Smooth muscle cell (in vitro differentiated cells): ENCODE measurements at regions not wholly inside any gene's neighbourhood (a gene's known extent, or its start where the extent isn't known, plus 50 kb on each side); places are given as distances from the start of the nearest gene placed in this dataset.

Experiments used
- DNase-seq: peaks from one replicate; lab custom pipeline; 2025; ENCODE audit not compliant: unreplicated experiment; lab: John Stamatoyannopoulos, UW
- H2AFZ ChIP-seq: fragments of 200-600 bp; sonication (generic); 2 replicates; pipeline ENCODE4 v1.6.0; 2016; ENCODE audit warnings: antibody characterized with exemption, low read depth, mild to moderate bottlenecking
- H3F3A ChIP-seq: fragments of 200-600 bp; sonication (generic); 2 replicates; pipeline ENCODE4 v1.6.0; 2017; ENCODE audit warnings: antibody characterized with exemption, low read depth
- H3K27ac ChIP-seq: fragments of 200-600 bp; sonication (generic); 2 replicates; pipeline ENCODE4 v1.5.1; 2016; ENCODE audit warnings: low read depth, mild to moderate bottlenecking
- H3K27me3 ChIP-seq: fragments of 200-600 bp; sonication (generic); 2 replicates; pipeline ENCODE4 v1.6.1; 2016; ENCODE audit warnings: low read depth, mild to moderate bottlenecking
- H3K36me3 ChIP-seq: fragments of 200-600 bp; sonication (generic); 2 replicates; pipeline ENCODE4 v1.5.1; 2016; ENCODE audit warnings: low read depth
- H3K4me1 ChIP-seq: fragments of 200-600 bp; sonication (generic); 2 replicates; pipeline ENCODE4 v1.5.1; 2016; ENCODE audit warnings: low read depth
- H3K4me2 ChIP-seq: fragments of 200-600 bp; sonication (generic); 2 replicates; pipeline ENCODE4 v1.6.0; 2016; ENCODE audit warnings: mild to moderate bottlenecking
- H3K4me3 ChIP-seq: fragments of 200-600 bp; sonication (generic); 2 replicates; pipeline ENCODE4 v1.5.1; 2016; ENCODE audit warnings: mild to moderate bottlenecking
- H3K79me2 ChIP-seq: fragments of 200-600 bp; sonication (generic); 2 replicates; pipeline ENCODE4 v1.6.0; 2016; ENCODE audit warnings: low read depth, mild to moderate bottlenecking
- H3K9ac ChIP-seq: fragments of 200-600 bp; sonication (generic); 2 replicates; pipeline ENCODE4 v1.6.0; 2016; ENCODE audit warnings: low read depth
- H3K9me3 ChIP-seq: fragments of 200-600 bp; sonication (generic); replicated peaks from 2 replicates; pipeline ENCODE4 v1.5.1; 2016; ENCODE audit warnings: low read depth
- H4K20me1 ChIP-seq: fragments of 200-600 bp; sonication (generic); 2 replicates; pipeline ENCODE4 v1.6.0; 2016; ENCODE audit warnings: low read depth
- CTCF ChIP-seq: fragments of 200-600 bp; sonication (generic); IDR thresholded peaks from 2 replicates; pipeline ENCODE4 v1.5.1; 2017; ENCODE audit warnings: borderline replicate concordance, mild to moderate bottlenecking, antibody characterized with exemption; ENCODE audit not compliant: insufficient read depth, poor library complexity, severe bottlenecking
- WGBS: methylation state at CpG from one replicate; pipeline ENCODE4 v1.1.7; 2016; ENCODE audit warnings: low lambda C conversion rate; 5-methylcytosine and 5-hydroxymethylcytosine counted together

- Histone ChIP-seq H3K4me2 (no peak overlapping the region), H3K4me1 (no peaks in the 10 kb centered on the region), H3K4me3 (no peak overlapping the region), H4K20me1 (no peaks in the 10 kb centered on the region), H3K9ac (peak overlapping the region; percentile 24), H3K79me2 (no peaks in the 10 kb centered on the region), H3K9me3 (no peaks in the 10 kb centered on the region), H3F3A (no peaks in the 10 kb centered on the region), H3K27ac (peak overlapping the region; percentile 76), H2AFZ (no peak overlapping the region), H3K27me3 (no peaks in the 10 kb centered on the region), H3K36me3 (no peaks in the 10 kb centered on the region)
- no peak for TF ChIP-seq CTCF
- DNase-seq: no peak
- 87% methylated on average over 3 of the region's 3 CpGs for WGBS
Observed at GRCh38 chr1:81654657-81655056, 146.1 kb upstream of the ADGRL2 start.

GRCh38 chr1:81654147-81654546 is 146.6 kb upstream of the ADGRL2 start:
- 71% methylated on average over 8 of the region's 8 CpGs for WGBS
- H3K4me1 ChIP-seq: no peaks in the 10 kb centered on the region
- no peaks in the 10 kb centered on the region for H3F3A ChIP-seq
- peak overlapping the region; percentile 24 for H3K9ac ChIP-seq
- no peak for TF ChIP-seq CTCF
- H3K36me3 ChIP-seq: no peaks in the 10 kb centered on the region
- H4K20me1 ChIP-seq: no peaks in the 10 kb centered on the region
- DNase-seq: no peak
- H3K27me3 ChIP-seq: no peaks in the 10 kb centered on the region
- peak overlapping the region; percentile 76 for H3K27ac ChIP-seq
- no peaks in the 10 kb centered on the region for H3K79me2 ChIP-seq
- H2AFZ ChIP-seq: no peak overlapping the region
- H3K9me3 ChIP-seq: no peaks in the 10 kb centered on the region
- H3K4me2 ChIP-seq: no peak overlapping the region
- no peak overlapping the region for H3K4me3 ChIP-seq

- Histone ChIP-seq H2AFZ (no peak overlapping the region), H3K9ac (no peak overlapping the region), H3K27me3 (no peaks in the 10 kb centered on the region), H3K79me2 (no peaks in the 10 kb centered on the region), H3K27ac (no peak overlapping the region), H3K4me3 (no peak overlapping the region), H3K9me3 (no peaks in the 10 kb centered on the region), H3F3A (no peaks in the 10 kb centered on the region), H3K4me2 (no peak overlapping the region), H3K36me3 (no peaks in the 10 kb centered on the region), H4K20me1 (no peaks in the 10 kb centered on the region), H3K4me1 (no peaks in the 10 kb centered on the region)
- DNase-seq: no peak
- TF ChIP-seq CTCF: no peak
Observed at GRCh38 chr1:81650776-81651175, 150.0 kb upstream of the ADGRL2 start.

- TF ChIP-seq CTCF: no peak
- Histone ChIP-seq H2AFZ (peak overlapping the region; percentile 86), H4K20me1 (no peaks in the 10 kb centered on the region), H3K4me1 (no peaks in the 10 kb centered on the region), H3F3A (peaks cover 9% of the 10 kb centered on the region), H3K9me3 (no peaks in the 10 kb centered on the region), H3K27me3 (no peaks in the 10 kb centered on the region), H3K36me3 (no peaks in the 10 kb centered on the region), H3K27ac (peak overlapping the region; percentile 52), H3K9ac (no peak overlapping the region), H3K4me3 (no peak overlapping the region), H3K79me2 (no peaks in the 10 kb centered on the region), H3K4me2 (peak overlapping the region; percentile 39)
- WGBS: 31% methylated on average over 2 of the region's 2 CpGs
- DNase-seq: no peak
Observed at GRCh38 chr1:81635816-81636215, 164.9 kb upstream of the ADGRL2 start.
